ENCODE measurements at regions not wholly inside any gene's neighbourhood (a gene's known extent, or its start where the extent isn't known, plus 50 kb on each side); places are given as distances from the start of the nearest gene placed in this dataset.

- Histone ChIP-seq H3K27me3 (ENCODE audit: control insufficient read depth in 1 of 2, insufficient read depth in 2 of 2, low read length in 2 of 2) (no peaks in the 10 kb centered on the region), H3K4me3 (ENCODE audit: low read length) (no peak overlapping the region), H3K27ac (ENCODE audit: low read depth in 1 of 2, low read length in 2 of 2) (no peak overlapping the region), H3K4me1 (ENCODE audit: insufficient read depth, low read length) (no peaks in the 10 kb centered on the region), H3K36me3 (ENCODE audit: insufficient read depth, low read length) (no peaks in the 10 kb centered on the region), H3K9me3 (ENCODE audit: control insufficient read depth in 1 of 2, insufficient read depth in 1 of 2, low read length in 2 of 2) (no peaks in the 10 kb centered on the region)
- TF ChIP-seq CTCF (IDR thresholded peaks at IDR 0.05), result no peak
- POLR2A ChIA-PET, result no interaction called here
- CTCF ChIA-PET, result no interaction called here
- intact Hi-C loops (cut with DNase I, micrococcal nuclease), result no loop called here
- Mint-ChIP-seq H3K4me3 (no peak overlapping the region), H3K9me3 (no peaks in the 10 kb centered on the region), H3K27ac (no peak overlapping the region), H3K4me1 (ENCODE audit: low read depth) (no peaks in the 10 kb centered on the region), H3K27me3 (peaks cover 11% of the 10 kb centered on the region), H3K36me3 (ENCODE audit: low read depth) (no peaks in the 10 kb centered on the region)
- ATAC-seq (ENCODE audit: poor library complexity) (no peak), DNase-seq (no peak)
These were observed 81.8 kb upstream of the CTTNBP2 start for GRCh38 chr7:117955046-117955445.

DNA sequence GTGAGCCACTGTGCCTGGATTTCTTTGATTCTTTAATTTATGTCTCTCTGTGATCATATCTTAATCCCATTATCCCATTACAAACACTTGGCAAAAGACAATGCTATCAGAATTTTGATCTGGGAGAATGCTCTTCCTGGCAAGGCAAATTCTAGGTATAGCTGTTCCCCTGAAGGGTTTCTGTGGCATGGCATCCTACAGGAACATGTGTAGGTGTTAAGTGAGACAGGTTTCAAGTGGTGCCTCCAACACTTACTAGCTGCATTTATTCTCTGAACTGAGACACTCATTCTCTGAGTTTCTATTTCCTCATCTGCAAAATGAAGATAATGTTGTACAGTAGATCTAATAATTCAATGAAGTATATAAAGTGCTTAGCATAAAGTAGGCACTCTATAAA is 87.1 kb upstream of the CTTNBP2 start:
- Histone ChIP-seq H3K27me3 (ENCODE audit: control insufficient read depth in 1 of 2, insufficient read depth in 2 of 2, low read length in 2 of 2) (no peaks in the 10 kb centered on the region), H3K27ac (ENCODE audit: low read depth in 1 of 2, low read length in 2 of 2) (no peak overlapping the region), H3K4me1 (ENCODE audit: insufficient read depth, low read length) (no peaks in the 10 kb centered on the region), H3K9me3 (ENCODE audit: control insufficient read depth in 1 of 2, insufficient read depth in 1 of 2, low read length in 2 of 2) (no peaks in the 10 kb centered on the region), H3K4me3 (ENCODE audit: low read length) (no peak overlapping the region), H3K36me3 (ENCODE audit: insufficient read depth, low read length) (no peaks in the 10 kb centered on the region)
- Mint-ChIP-seq H3K9me3 (no peaks in the 10 kb centered on the region), H3K4me3 (no peak overlapping the region), H3K36me3 (ENCODE audit: low read depth) (no peaks in the 10 kb centered on the region), H3K27ac (no peak overlapping the region), H3K27me3 (peaks cover 11% of the 10 kb centered on the region), H3K4me1 (ENCODE audit: low read depth) (no peaks in the 10 kb centered on the region)
- no peak for DNase-seq
- intact Hi-C loops (cut with DNase I, micrococcal nuclease), result no loop called here
- ChIA-PET POLR2A (interaction anchor here (0.6 kb wide), 1 partner anchor 25 kb away, joined by 4 read pairs; no protein-coding TSS in a partner anchor), CTCF (no interaction called here)
- no peak for ATAC-seq (ENCODE audit: poor library complexity)
- no peak for TF ChIP-seq CTCF (IDR thresholded peaks at IDR 0.05)

- Histone ChIP-seq H3K27me3 (ENCODE audit: control insufficient read depth in 1 of 2, insufficient read depth in 2 of 2, low read length in 2 of 2) (no peaks in the 10 kb centered on the region), H3K9me3 (ENCODE audit: control insufficient read depth in 1 of 2, insufficient read depth in 1 of 2, low read length in 2 of 2) (no peaks in the 10 kb centered on the region), H3K4me1 (ENCODE audit: insufficient read depth, low read length) (no peaks in the 10 kb centered on the region), H3K36me3 (ENCODE audit: insufficient read depth, low read length) (no peaks in the 10 kb centered on the region), H3K4me3 (ENCODE audit: low read length) (no peak overlapping the region), H3K27ac (ENCODE audit: low read depth in 1 of 2, low read length in 2 of 2) (no peak overlapping the region)
- Mint-ChIP-seq H3K27ac (no peak overlapping the region), H3K36me3 (ENCODE audit: low read depth) (no peaks in the 10 kb centered on the region), H3K9me3 (no peaks in the 10 kb centered on the region), H3K4me3 (no peak overlapping the region), H3K27me3 (peaks cover 7% of the 10 kb centered on the region), H3K4me1 (ENCODE audit: low read depth) (no peaks in the 10 kb centered on the region)
- DNase-seq, result no peak
- ATAC-seq (ENCODE audit: poor library complexity), result no peak
- POLR2A ChIA-PET, result no interaction called here
- no peak for TF ChIP-seq CTCF (IDR thresholded peaks at IDR 0.05)
- intact Hi-C loops (cut with DNase I, micrococcal nuclease), result no loop called here
- CTCF ChIA-PET, result no interaction called here
These were observed 88.0 kb upstream of the CTTNBP2 start for GRCh38 chr7:117961235-117961634.

Data from CD4-positive, alpha-beta T cell (primary cell).